GM23338 (cell line): ENCODE measurements at regions not wholly inside any gene's neighbourhood (a gene's known extent, or its start where the extent isn't known, plus 50 kb on each side); places are given as distances from the start of the nearest gene placed in this dataset.

Experiments used
- ATAC-seq: fragments of 200-7000 bp; cut with Tn5 transposase; 3 replicates; pipeline ENCODE4 v1.9.1; 2020
- DNase-seq: peaks from one replicate; pipeline ENCODE4 v3.0.0-alpha.2; 2015; ENCODE audit warnings: low spot score
- H2AFZ ChIP-seq: fragments of 200-600 bp; sonication (generic); 2 replicates; pipeline ENCODE4 v1.8.0; 2016; ENCODE audit warnings: antibody characterized with exemption, mild to moderate bottlenecking, moderate library complexity
- H3F3A ChIP-seq: fragments of 200-600 bp; sonication (generic); replicated peaks from 2 replicates; pipeline ENCODE4 v1.8.0; 2017; ENCODE audit warnings: antibody characterized with exemption, mixed run types, low read depth
- H3K27ac ChIP-seq: fragments of 200-600 bp; sonication (generic); 2 replicates; pipeline ENCODE4 v1.6.1; 2016; ENCODE audit warnings: low read depth
- H3K27me3 ChIP-seq: fragments of 200-600 bp; sonication (generic); 2 replicates; pipeline ENCODE4 v1.8.0; 2016; ENCODE audit warnings: mild to moderate bottlenecking, mixed run types, moderate library complexity; ENCODE audit not compliant: insufficient read depth
- H3K36me3 ChIP-seq: fragments of 200-600 bp; sonication (generic); 2 replicates; pipeline ENCODE4 v1.8.0; 2016; ENCODE audit warnings: mild to moderate bottlenecking; ENCODE audit not compliant: insufficient read depth
- H3K4me1 ChIP-seq: fragments of 200-600 bp; sonication (generic); 2 replicates; pipeline ENCODE4 v1.8.0; 2016; ENCODE audit warnings: mild to moderate bottlenecking, moderate library complexity; ENCODE audit not compliant: insufficient read depth
- H3K4me2 ChIP-seq: fragments of 200-600 bp; sonication (generic); 2 replicates; pipeline ENCODE4 v1.7.1; 2017; ENCODE audit warnings: mixed run types
- H3K4me3 ChIP-seq: fragments of 200-600 bp; sonication (generic); 2 replicates; pipeline ENCODE4 v1.6.1; 2016; ENCODE audit warnings: mixed run types
- H3K79me2 ChIP-seq: fragments of 200-600 bp; sonication (generic); replicated peaks from 2 replicates; pipeline ENCODE4 v1.8.0; 2017; ENCODE audit warnings: mild to moderate bottlenecking; ENCODE audit not compliant: insufficient read depth
- H3K9me2 ChIP-seq: fragments of 200-600 bp; sonication (generic); 2 replicates; pipeline ENCODE4 v1.8.0; 2017; ENCODE audit not compliant: insufficient read depth
- H4K20me1 ChIP-seq: fragments of 200-600 bp; sonication (generic); replicated peaks from 2 replicates; pipeline ENCODE4 v1.8.0; 2017; ENCODE audit warnings: mild to moderate bottlenecking; ENCODE audit not compliant: insufficient read depth
- H3K27ac Mint-ChIP-seq: 2 replicates; pipeline ENCODE4 v1.8.0; 2020; ENCODE audit warnings: inconsistent platforms, mild to moderate bottlenecking, moderate library complexity, mixed read lengths
- H3K27me3 Mint-ChIP-seq: 3 replicates; pipeline ENCODE4 v1.8.0; 2022; ENCODE audit warnings: low read depth, mild to moderate bottlenecking, moderate library complexity, mixed read lengths, inconsistent platforms; ENCODE audit not compliant: insufficient read depth, poor library complexity
- H3K36me3 Mint-ChIP-seq: 3 replicates; pipeline ENCODE4 v1.8.0; 2021; ENCODE audit warnings: low read depth, mild to moderate bottlenecking, inconsistent platforms, moderate library complexity, mixed read lengths
- H3K4me1 Mint-ChIP-seq: 3 replicates; pipeline ENCODE4 v1.8.0; 2020; ENCODE audit warnings: mild to moderate bottlenecking, inconsistent platforms, mixed read lengths
- H3K4me3 Mint-ChIP-seq: 3 replicates; pipeline ENCODE4 v1.8.0; 2021; ENCODE audit warnings: moderate library complexity, mild to moderate bottlenecking, inconsistent platforms, mixed read lengths
- H3K9me3 Mint-ChIP-seq: 3 replicates; pipeline ENCODE4 v1.8.0; 2020; ENCODE audit warnings: moderate library complexity, mild to moderate bottlenecking, inconsistent platforms, mixed read lengths
- CTCF ChIP-seq, 2 experiments: fragments of 200-600 bp in 1 of 2; sonication (generic) in 1 of 2; conservative IDR thresholded peaks; 2 replicates each; pipeline versions ENCODE4 v1.5.1 to v1.6.1; 2016 to 2017; ENCODE audit warnings: antibody characterized with exemption in 2 of 2, low read depth in 2 of 2, mild to moderate bottlenecking in 2 of 2, moderate library complexity in 1 of 2
- ETS1 ChIP-seq: IDR thresholded peaks from 2 replicates; pipeline ENCODE4 v1.6.1; 2016; ENCODE audit warnings: antibody characterized with exemption
- EZH2 ChIP-seq: fragments of 200-600 bp; sonication (generic); IDR thresholded peaks from one replicate; pipeline ENCODE4 v1.8.0; 2017; ENCODE audit warnings: antibody characterized with exemption, mild to moderate bottlenecking, low read depth; ENCODE audit not compliant: unreplicated experiment
- EZH2phosphoT487 ChIP-seq: fragments of 200-600 bp; sonication (generic); IDR thresholded peaks from one replicate; pipeline ENCODE4 v1.8.1; 2018; ENCODE audit warnings: antibody characterized with exemption; ENCODE audit not compliant: unreplicated experiment
- JUNB ChIP-seq: IDR thresholded peaks from one replicate; pipeline ENCODE4 v1.6.1; 2016; ENCODE audit warnings: antibody characterized with exemption; ENCODE audit not compliant: unreplicated experiment
- POLR2AphosphoS5 ChIP-seq: IDR thresholded peaks from 2 replicates; pipeline ENCODE4 v1.6.1; 2016; ENCODE audit warnings: antibody characterized with exemption, low read depth
- REST ChIP-seq: IDR thresholded peaks from one replicate; pipeline ENCODE4 v1.6.1; 2018; ENCODE audit warnings: antibody characterized with exemption; ENCODE audit not compliant: unreplicated experiment
- STAT1 ChIP-seq: IDR thresholded peaks from one replicate; pipeline ENCODE4 v1.6.1; 2016; ENCODE audit warnings: antibody characterized with exemption; ENCODE audit not compliant: unreplicated experiment
- ZNF114 ChIP-seq: fragments of 250-450 bp; sonication (Bioruptor Pico); IDR thresholded peaks from 2 replicates; pipeline ENCODE4 v1.5.0; 2020; ENCODE audit warnings: mild to moderate bottlenecking, moderate library complexity
- ZNF331 ChIP-seq: fragments of 250-450 bp; sonication (Bioruptor Pico); IDR thresholded peaks from 2 replicates; pipeline ENCODE4 v1.5.0; 2020; ENCODE audit warnings: low read depth, mild to moderate bottlenecking, moderate library complexity
- ZNF462 ChIP-seq: fragments of 250-450 bp; sonication (Bioruptor Pico); IDR thresholded peaks from 2 replicates; pipeline ENCODE4 v1.5.0; 2020; ENCODE audit warnings: mild to moderate bottlenecking, moderate library complexity

- TF ChIP-seq ZNF462 (CRISPR knock-in tag) (no peak), STAT1 (no peak), CTCF (conservative IDR thresholded peaks at IDR 0.05; ENCODE audit: low read depth in 2 of 2) (no peak), EZH2 (no peak), ZNF114 (CRISPR knock-in tag) (no peak), ZNF331 (no peak)
Measured at GRCh38 chrX:3442691-3443090, 96.2 kb upstream of the MXRA5 start (continued).

- peaks cover 3% of the 10 kb centered on the region; the same call in 2 of the 3 replicates for H3K9me3 Mint-ChIP-seq
- no peaks in the 10 kb centered on the region for H3K9me2 ChIP-seq
- H3K4me2 ChIP-seq: no peak overlapping the region
- no peaks in the 10 kb centered on the region for H3K4me1 ChIP-seq
- H3F3A ChIP-seq: no peaks in the 10 kb centered on the region
- no peaks in the 10 kb centered on the region for H3K27me3 Mint-ChIP-seq
- DNase-seq: no peak
- H2AFZ ChIP-seq: no peak overlapping the region
- ATAC-seq: no peak
- no peaks in the 10 kb centered on the region for H4K20me1 ChIP-seq
- H3K27ac Mint-ChIP-seq: no peak overlapping the region
- H3K27me3 ChIP-seq: no peaks in the 10 kb centered on the region
- H3K27ac ChIP-seq: no peak overlapping the region
- H3K36me3 Mint-ChIP-seq: no peaks in the 10 kb centered on the region
- no peak overlapping the region for H3K4me3 Mint-ChIP-seq
- H3K4me1 Mint-ChIP-seq: no peaks in the 10 kb centered on the region
- H3K79me2 ChIP-seq: no peaks in the 10 kb centered on the region
- no peak overlapping the region for H3K4me3 ChIP-seq
- no peaks in the 10 kb centered on the region for H3K36me3 ChIP-seq
- TF ChIP-seq JUNB: no peak
- no peak for TF ChIP-seq ZNF114 (CRISPR knock-in tag)
- no peak for TF ChIP-seq REST
- no peak for TF ChIP-seq CTCF (conservative IDR thresholded peaks at IDR 0.05; ENCODE audit: low read depth in 2 of 2)
- no peak for TF ChIP-seq EZH2phosphoT487
- no peak for TF ChIP-seq POLR2AphosphoS5
- TF ChIP-seq ZNF331: no peak
- no peak for TF ChIP-seq ETS1
Measured at GRCh38 chrX:3440981-3441380, 94.5 kb upstream of the MXRA5 start.
